C4-2B (cell line): ENCODE measurements at regions not wholly inside any gene's neighbourhood (a gene's known extent, or its start where the extent isn't known, plus 50 kb on each side); places are given as distances from the start of the nearest gene placed in this dataset.
"Not testable (repeated sequence)": the region's sequence is repeated elsewhere in the genome, so short reads cannot be mapped to it uniquely, and the experiment has no call there.

ENCODE experiments used
- H3K27ac ChIP-seq: fragments of 450-650 bp; 2 replicates; pipeline ENCODE4 v1.5.1; 2017
- CTCF ChIP-seq: fragments of 450-650 bp; conservative IDR thresholded peaks from 2 replicates; pipeline ENCODE4 v1.5.1; 2017; ENCODE audit warnings: mild to moderate bottlenecking
- ZFX ChIP-seq: fragments of 450-650 bp; IDR thresholded peaks from 2 replicates; pipeline ENCODE4 v1.6.1; 2017

DNA sequence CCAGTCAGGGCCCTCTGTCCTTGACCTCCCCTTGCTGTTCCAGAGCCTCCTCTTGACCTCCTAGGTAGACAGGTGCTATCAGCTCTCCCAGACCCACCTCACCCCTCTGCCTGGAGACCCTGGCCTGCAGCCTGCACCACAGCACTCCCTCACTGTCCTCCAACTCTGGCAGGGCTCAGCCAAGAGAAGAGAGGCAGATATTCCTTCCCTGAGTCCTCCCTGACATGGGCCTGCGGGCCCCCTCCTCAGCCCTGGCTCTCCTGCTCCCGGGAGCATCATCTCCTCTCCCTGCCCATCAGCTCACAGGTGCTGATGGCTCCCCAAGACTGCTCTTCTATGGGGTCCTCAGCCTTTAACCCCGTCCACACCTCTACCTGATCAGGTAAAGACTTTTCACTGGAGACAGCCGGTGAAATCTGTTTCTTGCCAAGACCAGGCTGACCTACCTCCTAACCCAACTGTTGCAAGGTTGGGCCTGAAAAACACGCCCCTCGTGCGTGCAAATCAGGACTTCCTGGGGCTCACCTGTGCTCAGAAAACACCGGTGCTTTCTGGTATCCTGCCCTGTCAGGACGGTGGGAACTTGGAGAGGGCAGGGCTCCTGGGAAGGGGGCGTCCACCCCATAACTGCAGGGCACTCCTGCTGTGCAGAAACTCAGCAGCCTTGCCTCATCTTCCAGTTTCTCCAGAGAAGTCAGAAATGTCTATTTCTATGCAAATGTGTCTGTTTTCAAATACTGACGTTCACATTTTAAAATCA is 160.7 kb downstream of the SHANK2 start:
- H3K27ac ChIP-seq: no peak overlapping the region
- TF ChIP-seq ZFX (no peak), CTCF (no peak)

- TF ChIP-seq ZFX (no peak), CTCF (no peak)
- no peak overlapping the region for H3K27ac ChIP-seq
These were observed 162.8 kb downstream of the SHANK2 start for GRCh38 chr11:71089571-71089970.

DNA sequence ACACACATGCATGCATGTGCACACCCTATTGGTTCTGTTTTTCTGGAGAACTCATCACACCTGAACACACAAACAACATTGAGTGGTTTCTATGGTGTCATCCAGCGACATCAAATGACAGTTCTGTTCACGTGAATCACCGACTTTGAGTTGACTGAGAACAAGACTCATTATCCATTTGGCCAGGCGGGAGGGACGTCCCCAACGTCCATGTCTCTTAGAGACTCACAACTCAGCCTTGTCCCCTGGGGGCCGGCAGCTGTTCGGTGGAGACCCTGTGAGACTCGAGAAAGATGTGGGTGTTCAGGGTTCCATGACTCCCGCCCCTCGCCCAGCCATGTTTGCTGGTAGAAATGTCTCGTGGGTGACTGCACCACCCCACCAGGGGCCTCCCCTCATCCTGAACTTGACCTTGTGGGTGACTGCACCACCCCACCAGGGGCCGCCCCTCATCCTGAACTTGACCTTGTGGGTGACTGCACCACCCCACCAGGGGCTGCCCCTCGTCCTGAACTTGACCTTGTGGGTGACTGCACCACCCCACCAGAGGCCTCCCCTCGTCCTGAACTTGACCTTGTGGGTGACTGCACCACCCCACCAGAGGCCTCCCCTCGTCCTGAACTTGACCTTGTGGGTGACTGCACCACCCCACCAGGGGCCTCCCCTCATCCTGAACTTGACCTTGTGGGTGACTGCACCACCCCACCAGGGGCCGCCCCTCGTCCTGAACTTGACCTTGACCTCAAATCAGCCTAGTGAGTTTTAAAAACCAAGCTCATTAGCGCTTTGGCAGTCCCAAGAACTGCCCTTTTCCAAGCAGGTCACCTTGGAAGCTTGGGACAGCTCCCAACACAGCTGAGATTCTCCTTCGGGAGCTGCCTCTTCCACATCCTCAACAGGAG is 163.8 kb downstream of the SHANK2 start:
- H3K27ac ChIP-seq: not testable (repeated sequence)

DNA sequence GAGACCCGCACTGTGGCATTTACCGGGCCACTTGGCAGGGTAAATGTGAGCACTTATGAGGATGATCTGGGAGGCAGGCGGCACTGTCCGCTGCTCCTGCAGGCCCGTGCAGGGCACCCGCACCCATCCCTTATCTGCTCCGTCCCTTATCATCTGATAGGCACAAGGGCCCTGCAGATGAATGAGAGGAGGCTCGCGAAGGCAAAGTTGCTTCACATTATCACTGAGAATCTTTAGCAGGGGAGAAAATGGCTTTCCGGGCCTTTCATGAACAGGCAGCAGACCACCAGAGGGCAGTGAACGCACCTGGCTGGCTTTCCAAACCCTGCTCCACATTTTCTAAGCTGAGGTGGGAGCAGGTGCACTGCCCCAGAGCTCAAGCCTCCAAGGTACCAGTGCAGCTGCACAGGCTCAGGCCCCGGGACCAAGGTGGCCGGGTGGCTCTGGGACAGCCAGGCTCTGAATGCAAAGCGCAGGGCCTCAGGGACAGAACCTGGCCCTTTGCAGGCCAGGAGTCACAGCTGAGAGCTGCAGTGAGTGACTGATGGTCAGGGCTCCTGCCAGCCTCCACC is 165.6 kb downstream of the SHANK2 start:
- H3K27ac ChIP-seq: no peak overlapping the region
- TF ChIP-seq CTCF (peak; percentile 67), ZFX (no peak)

DNA sequence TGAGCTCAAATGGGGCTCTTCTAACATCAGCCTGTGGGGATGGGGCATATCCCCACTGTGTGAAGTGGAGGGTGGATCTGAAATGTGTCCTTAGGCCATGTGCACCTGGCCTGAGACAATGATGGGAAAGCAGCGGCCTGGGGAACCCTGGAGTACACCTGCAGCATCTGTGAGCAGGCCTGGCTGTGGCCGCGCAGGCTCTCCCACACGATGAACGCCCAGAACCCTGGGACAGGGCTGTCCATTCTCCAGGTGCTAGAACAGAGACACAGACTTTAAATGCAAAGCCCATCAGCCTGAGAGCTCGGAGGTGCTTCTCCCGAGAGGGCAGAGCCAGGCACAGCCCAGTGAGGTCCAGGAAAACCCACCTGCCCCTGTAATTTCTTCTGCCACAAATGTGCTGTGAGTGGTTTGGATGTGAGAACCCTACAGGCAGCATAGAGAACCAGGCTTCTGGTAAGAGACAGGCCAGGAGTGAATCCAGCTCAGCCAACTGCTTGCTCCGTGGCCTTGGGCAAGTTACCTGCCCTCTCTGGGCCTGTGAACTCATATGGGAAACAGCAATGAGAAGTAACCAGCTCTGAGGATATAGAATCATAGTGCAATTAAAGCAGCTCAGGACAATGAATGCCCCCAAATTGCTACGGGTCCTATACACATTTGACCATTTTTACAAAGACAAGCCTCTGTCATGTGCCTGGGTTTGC is 167.9 kb downstream of the SHANK2 start:
- H3K27ac ChIP-seq: no peak overlapping the region
- TF ChIP-seq CTCF (no peak), ZFX (no peak)

- TF ChIP-seq CTCF (no peak), ZFX (no peak)
These were observed 169.3 kb downstream of the SHANK2 start for GRCh38 chr11:71083105-71083504.

GRCh38 chr11:71082454-71082853 is 169.9 kb downstream of the SHANK2 start:
- no peak for TF ChIP-seq ZFX
- TF ChIP-seq CTCF: no peak
- no peak overlapping the region for H3K27ac ChIP-seq

More at GRCh38 chr11:71083105-71083504, 169.3 kb downstream of the SHANK2 start:
- no peak overlapping the region for H3K27ac ChIP-seq
